ENCODE measurements at regions not wholly inside any gene's neighbourhood (a gene's known extent, or its start where the extent isn't known, plus 50 kb on each side); places are given as distances from the start of the nearest gene placed in this dataset.

DNA sequence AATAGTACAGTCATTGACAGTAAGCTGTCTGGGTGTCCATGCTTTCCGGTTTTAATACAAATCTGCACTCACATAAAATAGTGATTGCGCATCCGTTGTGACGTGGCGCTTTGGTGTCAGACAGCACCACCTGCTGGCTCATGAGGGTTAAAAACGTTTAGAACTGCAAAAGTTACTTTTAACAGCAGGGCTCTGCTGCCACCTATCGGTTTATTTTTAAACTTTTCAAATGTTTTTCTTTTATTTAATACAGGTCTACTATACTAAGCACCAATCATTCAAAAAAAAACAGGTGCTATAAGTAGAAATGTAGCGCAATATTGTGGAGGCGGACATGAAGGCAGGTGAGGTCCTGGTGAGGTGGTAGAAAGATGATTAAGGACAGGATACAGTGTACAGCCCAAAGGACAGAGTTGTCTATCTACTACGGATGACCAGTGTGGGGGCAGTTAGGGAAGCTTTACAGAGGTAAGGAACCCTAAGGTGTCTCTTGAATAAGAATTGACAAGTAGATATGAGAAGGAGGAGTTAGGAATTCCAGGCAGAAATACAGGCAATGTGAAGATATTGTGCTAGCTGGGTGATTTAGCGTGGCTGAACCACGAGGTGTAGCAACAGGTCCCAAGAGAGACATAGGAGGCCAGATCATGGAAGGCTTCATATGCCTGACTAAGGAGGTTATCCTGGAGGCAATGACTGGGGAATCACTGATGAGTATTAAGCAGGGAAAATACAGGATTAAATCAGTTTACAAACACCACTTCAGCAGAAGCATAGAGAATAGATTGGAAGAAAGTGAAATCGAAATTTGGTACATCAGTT, 91.5 kb upstream of the PRB2 start:
- Histone ChIP-seq H3K4me2 (ENCODE audit: insufficient read depth, low read length) (no peak overlapping the region), H3K27ac (ENCODE audit: extremely low read depth, low read depth, low read length) (no peak overlapping the region), H3K27me3 (ENCODE audit: control insufficient read depth in 2 of 2, insufficient read depth in 2 of 2, low read length in 2 of 2) (no peaks in the 10 kb centered on the region), H2AFZ (ENCODE audit: low read depth, low read length) (no peak overlapping the region), H3K9ac (ENCODE audit: insufficient read depth in 1 of 2, low read depth in 2 of 2, low read length in 2 of 2) (no peak overlapping the region), H4K20me1 (replicated peaks; ENCODE audit: control insufficient read depth, insufficient read depth, low read length) (no peaks in the 10 kb centered on the region), H3K79me2 (ENCODE audit: control insufficient read depth, insufficient read depth, low read length) (no peaks in the 10 kb centered on the region), H3K9me3 (replicated peaks; ENCODE audit: control insufficient read depth, insufficient read depth, low read depth, low read length) (no peaks in the 10 kb centered on the region), H3K4me1 (replicated peaks in 1 of 2; ENCODE audit: control insufficient read depth in 2 of 2, insufficient read depth in 2 of 2, low read length in 2 of 2) (no peaks in the 10 kb centered on the region), H3K36me3 (ENCODE audit: control insufficient read depth, insufficient read depth, low read length) (no peaks in the 10 kb centered on the region), H3K4me3 (no peak overlapping the region), H3K9me1 (ENCODE audit: control insufficient read depth, insufficient read depth, low read length) (no peaks in the 10 kb centered on the region)
- ATAC-seq (peak; percentile 66), DNase-seq (ENCODE audit: extremely low read depth in 1 of 4, low spot score in 3 of 4) (peak; percentile 64 to 83 (median 70)), FAIRE-seq (peak; percentile 94)
- 7% methylated on average over 13 of the region's 13 CpGs for WGBS (ENCODE audit: insufficient coverage, low coverage, missing lambda C conversion rate)
- no TSS peak for BruUV-seq (replicated peaks)
- in situ Hi-C loops (cut with MboI), result loop anchor here (5.0 kb wide), 2 partner anchors 255 to 720 kb away; no protein-coding TSS in a partner anchor
- ChIA-PET POLR2A (no interaction called here), CTCF (ENCODE audit: low intra/inter-chr PET ratio) (interaction anchor here (0.6 to 3.1 kb wide), 9 partner anchors 259 to 1334 kb away, joined by 3 to 41 read pairs (median 3); no protein-coding TSS in a partner anchor)
- intact Hi-C loops (cut with micrococcal nuclease), result loop anchor here (1.0 kb wide), 2 partner anchors 259 to 716 kb away; no protein-coding TSS in a partner anchor
- TF ChIP-seq RAD21 (CRISPR knock-in tag; conservative IDR thresholded peaks at IDR 0.05 in 1 of 2, IDR thresholded peaks at IDR 0.05 in 1 of 2) (peak; percentile 79 to 87), ZNF584 (CRISPR knock-in tag; IDR thresholded peaks at IDR 0.05; ENCODE audit: low read depth) (no peak), ZNF134 (CRISPR knock-in tag; conservative IDR thresholded peaks at IDR 0.05) (no peak), POLR2H (tag; IDR thresholded peaks at IDR 0.05; ENCODE audit: low read depth) (no peak), POLR2AphosphoS2 (IDR thresholded peaks at IDR 0.05; ENCODE audit: low read length) (no peak), RAD51 (IDR thresholded peaks at IDR 0.05; ENCODE audit: borderline replicate concordance, low read depth) (no peak), GABPB2 (CRISPR knock-in tag; conservative IDR thresholded peaks at IDR 0.05) (no peak), MAFG (tag; conservative IDR thresholded peaks at IDR 0.05) (0 out of 2 replicates have a peak, but pooled peaks have one; percentile 2), ETV6 (IDR thresholded peaks at IDR 0.05; ENCODE audit: borderline replicate concordance in 1 of 2, low read depth in 2 of 2, low read length in 1 of 2) (no peak), ETV6 (CRISPR knock-in tag; IDR thresholded peaks at IDR 0.05; ENCODE audit: borderline replicate concordance) (no peak), DACH1 (IDR thresholded peaks at IDR 0.05; ENCODE audit: partially characterized antibody) (no peak)
- TF ChIP-seq, protein P1, sequence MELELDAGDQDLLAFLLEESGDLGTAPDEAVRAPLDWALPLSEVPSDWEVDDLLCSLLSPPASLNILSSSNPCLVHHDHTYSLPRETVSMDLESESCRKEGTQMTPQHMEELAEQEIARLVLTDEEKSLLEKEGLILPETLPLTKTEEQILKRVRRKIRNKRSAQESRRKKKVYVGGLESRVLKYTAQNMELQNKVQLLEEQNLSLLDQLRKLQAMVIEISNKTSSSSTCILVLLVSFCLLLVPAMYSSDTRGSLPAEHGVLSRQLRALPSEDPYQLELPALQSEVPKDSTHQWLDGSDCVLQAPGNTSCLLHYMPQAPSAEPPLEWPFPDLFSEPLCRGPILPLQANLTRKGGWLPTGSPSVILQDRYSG (tag; conservative IDR thresholded peaks at IDR 0.05; ENCODE audit: low read depth), result no peak
- TF ChIP-seq, protein P2, sequence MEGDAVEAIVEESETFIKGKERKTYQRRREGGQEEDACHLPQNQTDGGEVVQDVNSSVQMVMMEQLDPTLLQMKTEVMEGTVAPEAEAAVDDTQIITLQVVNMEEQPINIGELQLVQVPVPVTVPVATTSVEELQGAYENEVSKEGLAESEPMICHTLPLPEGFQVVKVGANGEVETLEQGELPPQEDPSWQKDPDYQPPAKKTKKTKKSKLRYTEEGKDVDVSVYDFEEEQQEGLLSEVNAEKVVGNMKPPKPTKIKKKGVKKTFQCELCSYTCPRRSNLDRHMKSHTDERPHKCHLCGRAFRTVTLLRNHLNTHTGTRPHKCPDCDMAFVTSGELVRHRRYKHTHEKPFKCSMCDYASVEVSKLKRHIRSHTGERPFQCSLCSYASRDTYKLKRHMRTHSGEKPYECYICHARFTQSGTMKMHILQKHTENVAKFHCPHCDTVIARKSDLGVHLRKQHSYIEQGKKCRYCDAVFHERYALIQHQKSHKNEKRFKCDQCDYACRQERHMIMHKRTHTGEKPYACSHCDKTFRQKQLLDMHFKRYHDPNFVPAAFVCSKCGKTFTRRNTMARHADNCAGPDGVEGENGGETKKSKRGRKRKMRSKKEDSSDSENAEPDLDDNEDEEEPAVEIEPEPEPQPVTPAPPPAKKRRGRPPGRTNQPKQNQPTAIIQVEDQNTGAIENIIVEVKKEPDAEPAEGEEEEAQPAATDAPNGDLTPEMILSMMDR (IDR thresholded peaks at IDR 0.05 in 2 of 3, conservative IDR thresholded peaks at IDR 0.05 in 1 of 3; ENCODE audit: insufficient read depth in 2 of 3, low read depth in 1 of 3, low read length in 3 of 3), result peak; percentile 84 to 99 (median 99)
- TF ChIP-seq, protein P3, sequence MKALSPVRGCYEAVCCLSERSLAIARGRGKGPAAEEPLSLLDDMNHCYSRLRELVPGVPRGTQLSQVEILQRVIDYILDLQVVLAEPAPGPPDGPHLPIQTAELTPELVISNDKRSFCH (CRISPR knock-in tag; IDR thresholded peaks at IDR 0.05), result no peak
- TF ChIP-seq, protein P3 (tag; IDR thresholded peaks at IDR 0.05), result no peak
- TF ChIP-seq, protein P4, sequence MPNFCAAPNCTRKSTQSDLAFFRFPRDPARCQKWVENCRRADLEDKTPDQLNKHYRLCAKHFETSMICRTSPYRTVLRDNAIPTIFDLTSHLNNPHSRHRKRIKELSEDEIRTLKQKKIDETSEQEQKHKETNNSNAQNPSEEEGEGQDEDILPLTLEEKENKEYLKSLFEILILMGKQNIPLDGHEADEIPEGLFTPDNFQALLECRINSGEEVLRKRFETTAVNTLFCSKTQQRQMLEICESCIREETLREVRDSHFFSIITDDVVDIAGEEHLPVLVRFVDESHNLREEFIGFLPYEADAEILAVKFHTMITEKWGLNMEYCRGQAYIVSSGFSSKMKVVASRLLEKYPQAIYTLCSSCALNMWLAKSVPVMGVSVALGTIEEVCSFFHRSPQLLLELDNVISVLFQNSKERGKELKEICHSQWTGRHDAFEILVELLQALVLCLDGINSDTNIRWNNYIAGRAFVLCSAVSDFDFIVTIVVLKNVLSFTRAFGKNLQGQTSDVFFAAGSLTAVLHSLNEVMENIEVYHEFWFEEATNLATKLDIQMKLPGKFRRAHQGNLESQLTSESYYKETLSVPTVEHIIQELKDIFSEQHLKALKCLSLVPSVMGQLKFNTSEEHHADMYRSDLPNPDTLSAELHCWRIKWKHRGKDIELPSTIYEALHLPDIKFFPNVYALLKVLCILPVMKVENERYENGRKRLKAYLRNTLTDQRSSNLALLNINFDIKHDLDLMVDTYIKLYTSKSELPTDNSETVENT (CRISPR knock-in tag; IDR thresholded peaks at IDR 0.05), result no peak

Measured in K562 (cell line).